ENCODE measurements at regions not wholly inside any gene's neighbourhood (a gene's known extent, or its start where the extent isn't known, plus 50 kb on each side); places are given as distances from the start of the nearest gene placed in this dataset.

DNA sequence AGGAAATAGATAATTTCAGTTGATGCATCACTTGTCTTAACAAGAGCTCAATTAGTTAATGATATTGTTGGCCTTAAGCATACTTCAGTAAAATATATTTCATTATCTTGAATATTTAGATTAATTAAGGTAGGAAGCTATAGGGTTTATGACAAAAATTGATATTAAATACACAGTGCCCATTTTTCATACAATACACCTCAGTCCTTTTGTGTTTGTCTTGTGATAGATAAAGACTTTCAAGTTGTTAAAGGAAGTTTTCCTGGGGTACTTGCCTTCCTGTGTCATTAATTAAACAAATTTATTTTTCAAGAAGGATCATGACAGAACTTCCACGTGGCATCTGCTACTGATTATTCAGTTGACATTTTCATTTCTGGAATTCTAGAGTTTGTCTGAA is 420.5 kb downstream of the MTX2 start:
- no peak overlapping the region for H3K4me3 ChIP-seq (ENCODE audit: low read depth, low read length)
- DNase-seq (ENCODE audit: extremely low spot score): no peak
- H3K36me3 ChIP-seq (ENCODE audit: insufficient read depth): no peaks in the 10 kb centered on the region

GRCh38 chr2:176691471-176691870 is 422.2 kb downstream of the MTX2 start:
- 66% methylated on average over 2 of the region's 2 CpGs for WGBS
- no peak for DNase-seq (ENCODE audit: extremely low spot score)
- Histone ChIP-seq H3K36me3 (ENCODE audit: insufficient read depth) (no peaks in the 10 kb centered on the region), H3K4me3 (ENCODE audit: low read depth, low read length) (no peak overlapping the region), H3K4me1 (ENCODE audit: insufficient read depth) (no peaks in the 10 kb centered on the region), H3K27ac (ENCODE audit: low read depth) (no peak overlapping the region)

More for the DNA sequence above, 420.5 kb downstream of the MTX2 start:
- Histone ChIP-seq H3K4me1 (ENCODE audit: insufficient read depth) (no peaks in the 10 kb centered on the region), H3K27ac (ENCODE audit: low read depth) (no peak overlapping the region)
- WGBS: 64% methylated on average over 1 of the region's 1 CpG

GRCh38 chr2:176692533-176692932 is 423.3 kb downstream of the MTX2 start:
- H3K27ac ChIP-seq (ENCODE audit: low read depth): no peak overlapping the region
- no peak overlapping the region for H3K4me3 ChIP-seq (ENCODE audit: low read depth, low read length)
- no peaks in the 10 kb centered on the region for H3K4me1 ChIP-seq (ENCODE audit: insufficient read depth)
- WGBS: 86% methylated on average over 1 of the region's 1 CpG
- no peaks in the 10 kb centered on the region for H3K36me3 ChIP-seq (ENCODE audit: insufficient read depth)
- DNase-seq (ENCODE audit: extremely low spot score): no peak

DNA sequence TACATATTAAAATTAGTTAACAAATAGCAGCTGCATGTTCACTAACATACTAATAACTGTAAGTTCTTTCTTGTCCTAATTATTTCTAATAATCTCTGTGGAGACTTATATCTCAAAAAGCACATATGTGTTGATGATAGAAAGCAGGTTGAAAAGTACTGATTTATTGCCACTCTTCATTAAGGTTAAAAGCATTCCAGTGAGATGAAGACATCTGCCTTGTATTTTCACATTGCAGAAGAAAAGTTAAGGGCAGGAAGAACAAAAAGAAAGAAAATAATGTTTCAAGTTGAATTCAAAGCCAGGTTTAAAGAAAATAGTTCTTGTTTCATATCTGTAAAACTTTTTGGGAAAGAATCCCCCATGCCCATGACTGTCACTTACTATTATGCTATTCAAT is 429.9 kb downstream of the MTX2 start:
- no peak overlapping the region for H3K27ac ChIP-seq (ENCODE audit: low read depth)
- DNase-seq (ENCODE audit: extremely low spot score): no peak
- H3K4me3 ChIP-seq (ENCODE audit: low read depth, low read length): no peak overlapping the region
- no peaks in the 10 kb centered on the region for H3K36me3 ChIP-seq (ENCODE audit: insufficient read depth)
- H3K4me1 ChIP-seq (ENCODE audit: insufficient read depth): no peaks in the 10 kb centered on the region

- DNase-seq (ENCODE audit: extremely low spot score): no peak
- no peaks in the 10 kb centered on the region for H3K4me1 ChIP-seq (ENCODE audit: insufficient read depth)
- no peaks in the 10 kb centered on the region for H3K36me3 ChIP-seq (ENCODE audit: insufficient read depth)
- H3K4me3 ChIP-seq (ENCODE audit: low read depth, low read length): no peak overlapping the region
- H3K27ac ChIP-seq (ENCODE audit: low read depth): no peak overlapping the region
Measured at GRCh38 chr2:176699644-176700043, 430.4 kb downstream of the MTX2 start.

DNA sequence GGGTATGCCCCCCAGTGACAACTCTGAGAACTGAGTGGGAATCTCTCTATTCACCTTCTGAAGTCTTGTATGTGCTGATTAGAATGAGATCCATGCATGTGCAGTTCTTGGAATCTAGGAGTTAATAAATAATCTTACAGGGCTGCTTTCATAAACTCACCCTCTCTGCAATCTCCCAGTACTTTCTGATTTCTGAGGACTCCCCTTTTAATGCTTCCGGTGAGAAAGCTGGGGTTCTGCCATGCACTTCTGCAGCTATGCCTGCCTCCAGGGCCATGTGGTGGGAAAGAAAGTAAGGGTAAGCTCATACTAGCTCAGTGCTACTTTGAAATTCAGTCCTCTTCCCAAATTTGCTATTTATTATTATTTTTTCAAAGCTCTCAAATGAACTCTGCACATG is 432.9 kb downstream of the MTX2 start:
- WGBS: 52% methylated on average over 1 of the region's 1 CpG
- Histone ChIP-seq H3K4me3 (ENCODE audit: low read depth, low read length) (no peak overlapping the region), H3K4me1 (ENCODE audit: insufficient read depth) (no peaks in the 10 kb centered on the region), H3K27ac (ENCODE audit: low read depth) (no peak overlapping the region), H3K36me3 (ENCODE audit: insufficient read depth) (no peaks in the 10 kb centered on the region)
- DNase-seq (ENCODE audit: extremely low spot score): no peak

GRCh38 chr2:176704282-176704858 is 435.1 kb downstream of the MTX2 start:
- H3K4me3 ChIP-seq (ENCODE audit: low read depth, low read length): no peak overlapping the region
- no peaks in the 10 kb centered on the region for H3K4me1 ChIP-seq (ENCODE audit: insufficient read depth)
- H3K27ac ChIP-seq (ENCODE audit: low read depth): no peak overlapping the region
- WGBS: 27% methylated on average over 3 of the region's 3 CpGs
- H3K36me3 ChIP-seq (ENCODE audit: insufficient read depth): no peaks in the 10 kb centered on the region
- peak; percentile 29 for DNase-seq (ENCODE audit: extremely low spot score)

DNA sequence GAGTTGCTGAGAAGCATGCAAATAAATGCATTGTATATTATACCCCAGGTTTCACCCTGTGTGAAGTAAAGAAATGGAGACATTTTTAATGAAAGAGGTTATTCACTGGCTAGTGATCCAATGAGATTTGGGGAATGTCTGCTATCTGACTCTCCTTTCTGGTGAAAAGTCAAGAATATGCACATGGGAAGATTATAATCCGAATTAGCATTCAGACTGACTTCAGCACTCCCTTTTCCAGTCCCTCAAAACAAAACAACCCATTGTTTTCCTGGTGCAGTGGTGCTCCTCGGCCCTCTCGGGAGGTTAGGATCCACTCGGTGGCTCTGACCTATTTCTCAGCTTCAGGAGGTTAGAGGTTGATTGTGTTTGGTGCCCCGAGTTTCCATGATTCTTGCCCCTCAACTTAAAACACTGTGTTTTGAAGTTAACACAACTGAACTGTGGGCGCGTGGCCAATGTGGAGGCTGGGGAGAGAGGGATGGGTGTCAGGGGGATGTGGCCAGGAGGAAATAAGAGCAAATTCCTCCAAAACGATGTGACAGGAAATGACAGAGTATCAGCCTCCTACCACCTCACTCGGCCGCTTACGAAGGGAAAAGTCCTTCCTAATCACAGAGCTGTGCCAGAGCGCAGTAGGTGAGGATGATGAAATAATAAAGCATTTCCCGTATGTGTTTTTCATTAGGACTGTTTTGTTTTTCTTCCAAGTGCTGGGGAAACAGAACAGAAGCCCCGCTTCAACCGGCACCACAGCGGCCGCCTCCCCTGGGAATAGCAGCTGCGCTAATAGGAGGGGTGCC is 440.1 kb downstream of the MTX2 start:
- no peak overlapping the region for H3K4me3 ChIP-seq (ENCODE audit: low read depth, low read length)
- no peak for DNase-seq (ENCODE audit: extremely low spot score)
- no peaks in the 10 kb centered on the region for H3K4me1 ChIP-seq (ENCODE audit: insufficient read depth)
- WGBS: 65% methylated on average over 18 of the region's 18 CpGs
- H3K27ac ChIP-seq (ENCODE audit: low read depth): no peak overlapping the region
- no peaks in the 10 kb centered on the region for H3K36me3 ChIP-seq (ENCODE audit: insufficient read depth)

DNA sequence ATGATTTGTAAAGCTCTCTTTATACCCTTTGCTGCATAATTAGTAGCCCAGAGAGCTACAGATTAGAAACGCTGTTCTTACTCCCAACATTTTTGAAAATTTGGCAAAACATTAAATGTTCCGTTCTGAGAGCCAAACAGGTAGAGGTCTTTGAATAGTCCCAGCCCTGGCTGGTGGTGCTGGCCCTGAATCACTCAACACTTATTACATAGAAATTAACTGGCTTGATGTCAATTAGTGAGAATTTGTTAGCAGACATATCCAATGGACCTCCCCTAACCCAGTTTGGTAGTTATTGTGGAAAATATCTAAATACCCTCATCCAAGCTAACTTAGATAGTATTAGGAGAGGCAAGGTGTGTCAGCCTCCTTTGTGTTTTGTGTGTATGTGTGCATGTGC is 440.7 kb downstream of the MTX2 start:
- DNase-seq (ENCODE audit: extremely low spot score): no peak
- H3K4me1 ChIP-seq (ENCODE audit: insufficient read depth): no peaks in the 10 kb centered on the region
- 75% methylated on average over 2 of the region's 2 CpGs for WGBS
- H3K36me3 ChIP-seq (ENCODE audit: insufficient read depth): no peaks in the 10 kb centered on the region
- no peak overlapping the region for H3K27ac ChIP-seq (ENCODE audit: low read depth)
- no peak overlapping the region for H3K4me3 ChIP-seq (ENCODE audit: low read depth, low read length)

- Histone ChIP-seq H3K4me3 (ENCODE audit: low read depth, low read length) (no peak overlapping the region), H3K4me1 (ENCODE audit: insufficient read depth) (no peaks in the 10 kb centered on the region), H3K36me3 (ENCODE audit: insufficient read depth) (no peaks in the 10 kb centered on the region), H3K27ac (ENCODE audit: low read depth) (no peak overlapping the region)
- 51% methylated on average over 7 of the region's 7 CpGs for WGBS
- DNase-seq (ENCODE audit: extremely low spot score): no peak
Measured at GRCh38 chr2:176710657-176711186, 441.5 kb downstream of the MTX2 start.

DNA sequence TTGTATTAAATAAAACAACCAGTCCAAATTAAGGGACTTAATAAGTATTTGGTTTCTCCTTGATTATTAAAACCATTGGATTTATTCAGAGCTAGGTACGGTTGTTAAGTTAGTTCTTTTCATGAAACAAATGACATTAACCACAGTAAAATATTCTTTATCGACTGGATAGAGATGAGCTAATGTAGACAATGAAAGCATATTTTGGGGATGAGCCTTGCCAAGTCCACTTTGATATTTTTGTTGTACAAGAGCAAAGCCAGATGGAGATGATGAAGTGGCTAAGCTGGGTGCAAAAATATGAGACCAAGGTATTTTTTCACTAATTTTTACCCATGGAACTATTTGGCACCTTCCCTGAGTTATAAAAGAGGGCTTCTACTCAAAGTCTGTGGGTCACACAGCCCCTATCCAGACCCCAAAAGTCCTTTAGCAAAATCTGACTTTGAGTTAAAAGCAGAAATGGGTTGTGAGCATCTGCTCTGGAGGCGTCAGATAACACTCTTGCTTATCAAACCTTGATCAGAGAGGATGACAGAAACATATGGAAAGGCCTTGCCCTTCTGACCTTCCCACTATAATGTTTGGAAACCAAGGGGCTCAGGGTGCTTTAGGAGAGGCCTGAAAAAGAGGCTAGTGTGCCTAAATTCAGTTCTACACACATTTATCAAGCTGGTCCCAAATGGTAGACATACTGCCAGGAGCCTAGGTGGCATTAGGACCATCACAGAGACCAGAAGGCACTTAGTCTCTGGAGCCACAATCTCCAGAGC is 456.8 kb downstream of the MTX2 start:
- DNase-seq (ENCODE audit: extremely low spot score): no peak
- 66% methylated on average over 3 of the region's 3 CpGs for WGBS
- Histone ChIP-seq H3K36me3 (ENCODE audit: insufficient read depth) (no peaks in the 10 kb centered on the region), H3K27ac (ENCODE audit: low read depth) (no peak overlapping the region), H3K4me1 (ENCODE audit: insufficient read depth) (no peaks in the 10 kb centered on the region), H3K4me3 (ENCODE audit: low read depth, low read length) (no peak overlapping the region)

- no peak for DNase-seq (ENCODE audit: extremely low spot score)
- no peaks in the 10 kb centered on the region for H3K36me3 ChIP-seq (ENCODE audit: insufficient read depth)
- H3K4me1 ChIP-seq (ENCODE audit: insufficient read depth): no peaks in the 10 kb centered on the region
- no peak overlapping the region for H3K4me3 ChIP-seq (ENCODE audit: low read depth, low read length)
- WGBS: 84% methylated on average over 4 of the region's 4 CpGs
- no peak overlapping the region for H3K27ac ChIP-seq (ENCODE audit: low read depth)
Measured at GRCh38 chr2:176727696-176728095, 458.5 kb downstream of the MTX2 start.

GRCh38 chr2:176729706-176730569 is 460.7 kb downstream of the MTX2 start:
- no peaks in the 10 kb centered on the region for H3K4me1 ChIP-seq (ENCODE audit: insufficient read depth)
- H3K4me3 ChIP-seq (ENCODE audit: low read depth, low read length): no peak overlapping the region
- no peaks in the 10 kb centered on the region for H3K36me3 ChIP-seq (ENCODE audit: insufficient read depth)
- DNase-seq (ENCODE audit: extremely low spot score): peak; percentile 53
- H3K27ac ChIP-seq (ENCODE audit: low read depth): no peak overlapping the region
- WGBS: 21% methylated on average over 1 of the region's 1 CpG

Data from urinary bladder (tissue), 3 donors.